GM12878 (cell line): ENCODE measurements at regions not wholly inside any gene's neighbourhood (a gene's known extent, or its start where the extent isn't known, plus 50 kb on each side); places are given as distances from the start of the nearest gene placed in this dataset.

Source experiments
- ATAC-seq: fragments of 200-7000 bp; cut with Tn5 transposase; 3 replicates; pipeline ENCODE4 v1.9.1; 2020; ENCODE audit warnings: mild to moderate bottlenecking, moderate library complexity
- BruUV-seq: library from RNA; stranded (reverse); fragments of 400-500 nt; replicated peaks from 2 replicates; lab custom pipeline; 2021; lab: Mats Ljungman, UMichigan
- CTCF ChIA-PET: fragments of 300-600 bp; sonication (Branson Sonifier 250); formaldehyde crosslinking; extraction: SDS; loops from one replicate; lab custom pipeline; 2021; ENCODE audit warnings: inconsistent platforms; lab: Yijun Ruan, JAX
- POLR2A ChIA-PET: fragments of 350-600 bp; formaldehyde crosslinking; extraction: SDS; loops from one replicate; lab custom pipeline; 2021; ENCODE audit warnings: inconsistent platforms; lab: Charles Lee
- RAD21 ChIA-PET: fragments of 300-600 bp; sonication (Branson Sonifier 250); formaldehyde crosslinking; loops from one replicate; lab custom pipeline; 2023; ENCODE audit warnings: antibody characterized with exemption; ENCODE audit not compliant: unreplicated experiment; lab: Charles Lee
- SMC1A ChIA-PET: fragments of 300-600 bp; sonication (Branson Sonifier 250); formaldehyde crosslinking; loops from one replicate; lab custom pipeline; 2023; ENCODE audit not compliant: unreplicated experiment, uncharacterized antibody; lab: Charles Lee
- DNase-seq: peaks from one replicate; pipeline ENCODE4 v3.0.0-alpha.2; 2011; ENCODE audit warnings: low read depth, low spot score
- FAIRE-seq: peaks from 3 replicates; lab custom pipeline; 2011; peaks lifted over from hg19 to GRCh38; lab: Jason Lieb, UNC
- H2AFZ ChIP-seq: 2 replicates; pipeline ENCODE4 v1.6.0; 2011; ENCODE audit warnings: low read depth, low read length, control low read depth; ENCODE audit not compliant: control insufficient read depth
- H3K27ac ChIP-seq: 2 replicates; pipeline ENCODE4 v1.5.1; 2011; ENCODE audit warnings: control low read depth; ENCODE audit not compliant: control insufficient read depth, insufficient read depth
- H3K27me3 ChIP-seq, 2 experiments: replicated peaks in 1 of 2; 2 replicates each; pipeline versions ENCODE4 v1.6.0 to v1.6.1; 2011; ENCODE audit warnings: low read length in 1 of 2; ENCODE audit not compliant: control insufficient read depth in 2 of 2, insufficient read depth in 2 of 2
- H3K36me3 ChIP-seq, 2 experiments: 2 replicates each; pipeline ENCODE4 v1.5.1; 2011; ENCODE audit warnings: low read length in 1 of 2; ENCODE audit not compliant: control insufficient read depth in 2 of 2, insufficient read depth in 2 of 2
- H3K4me1 ChIP-seq: 2 replicates; pipeline ENCODE4 v1.6.1; 2011; ENCODE audit warnings: mild to moderate bottlenecking, low read length, moderate library complexity, mixed read lengths; ENCODE audit not compliant: control insufficient read depth, insufficient read depth
- H3K4me2 ChIP-seq: 2 replicates; pipeline ENCODE4 v1.6.0; 2011; ENCODE audit warnings: control low read depth; ENCODE audit not compliant: control insufficient read depth, insufficient read depth
- H3K4me3 ChIP-seq: fragments of 200-600 bp; sonication (generic); 2 replicates; pipeline ENCODE4 v1.5.1; 2016
- H3K79me2 ChIP-seq: 2 replicates; pipeline ENCODE4 v1.6.0; 2011; ENCODE audit warnings: low read length; ENCODE audit not compliant: control insufficient read depth, insufficient read depth
- H3K9ac ChIP-seq: 2 replicates; pipeline ENCODE4 v1.8.0; 2011; ENCODE audit warnings: low read length, control low read depth, mixed read lengths; ENCODE audit not compliant: control insufficient read depth, insufficient read depth
- H3K9me3 ChIP-seq: replicated peaks from 3 replicates; pipeline ENCODE4 v1.5.1; 2011; ENCODE audit warnings: mild to moderate bottlenecking, low read length; ENCODE audit not compliant: control insufficient read depth, insufficient read depth
- H4K20me1 ChIP-seq: 2 replicates; pipeline ENCODE4 v1.6.0; 2011; ENCODE audit not compliant: control insufficient read depth, insufficient read depth
- EGR1 ChIP-seq, 2 experiments: IDR thresholded peaks; 1 replicate in 1 of 2; 2 replicates in 1 of 2; pipeline ENCODE4 v1.6.1; 2011 to 2012; ENCODE audit warnings: low read depth in 2 of 2, low read length in 2 of 2, borderline replicate concordance in 1 of 2, mild to moderate bottlenecking in 1 of 2, moderate library complexity in 1 of 2
- FOS ChIP-seq: IDR thresholded peaks from 3 replicates; pipeline ENCODE4 v1.6.1; 2011; ENCODE audit warnings: borderline replicate concordance; ENCODE audit not compliant: insufficient read length; ENCODE audit errors: extremely low read depth
- GABPA ChIP-seq: IDR thresholded peaks from 2 replicates; pipeline ENCODE4 v1.6.1; 2014; ENCODE audit warnings: antibody characterized with exemption, low read depth, mild to moderate bottlenecking, inconsistent platforms
- HDAC6 ChIP-seq: fragments of 200-600 bp; sonication (generic); IDR thresholded peaks from one replicate; pipeline ENCODE4 v1.8.0; 2017; ENCODE audit warnings: antibody characterized with exemption; ENCODE audit not compliant: unreplicated experiment
- HDGF ChIP-seq: fragments of 450-650 bp; IDR thresholded peaks from 2 replicates; pipeline ENCODE4 v1.6.1; 2016; ENCODE audit warnings: antibody characterized with exemption
- IRF4 ChIP-seq: IDR thresholded peaks from 2 replicates; pipeline ENCODE4 v1.6.1; 2011; ENCODE audit warnings: low read depth, low read length
- KDM1A ChIP-seq: fragments of 200-600 bp; sonication (generic); IDR thresholded peaks from 2 replicates; pipeline ENCODE4 v1.6.1; 2016; ENCODE audit warnings: borderline replicate concordance
- LARP7 ChIP-seq: fragments of 450-650 bp; IDR thresholded peaks from 2 replicates; pipeline ENCODE4 v1.6.1; 2017; ENCODE audit warnings: mild to moderate bottlenecking
- MXI1 ChIP-seq: fragments of 150-350 bp; IDR thresholded peaks from 2 replicates; pipeline ENCODE4 v1.6.1; 2011; ENCODE audit warnings: low read depth, mild to moderate bottlenecking, inconsistent platforms, low read length, improper control_type of control experiment
- NFYB ChIP-seq: IDR thresholded peaks from 2 replicates; pipeline ENCODE4 v1.6.1; 2011; ENCODE audit warnings: low read depth, mild to moderate bottlenecking, low read length, improper control_type of control experiment, moderate library complexity; ENCODE audit not compliant: insufficient read depth
- POLR2AphosphoS2 ChIP-seq: IDR thresholded peaks from 2 replicates; pipeline ENCODE4 v1.6.1; 2011; ENCODE audit warnings: low read depth, mild to moderate bottlenecking, low read length, improper control_type of control experiment, moderate library complexity
- POLR2AphosphoS5 ChIP-seq: IDR thresholded peaks from 2 replicates; pipeline ENCODE4 v1.6.1; 2011; ENCODE audit warnings: mild to moderate bottlenecking, low read length, inconsistent platforms
- RB1 ChIP-seq: fragments of 450-650 bp; formaldehyde crosslinking; IDR thresholded peaks from 2 replicates; pipeline ENCODE4 v1.6.1; 2017; ENCODE audit warnings: mild to moderate bottlenecking, borderline replicate concordance
- SMARCA5 ChIP-seq: fragments of 450-650 bp; IDR thresholded peaks from 2 replicates; pipeline ENCODE4 v1.6.1; 2017; ENCODE audit warnings: mild to moderate bottlenecking
- SMC3 ChIP-seq: IDR thresholded peaks from 2 replicates; pipeline ENCODE4 v1.6.1; 2011; ENCODE audit warnings: low read length, improper control_type of control experiment, borderline replicate concordance
- SP1 ChIP-seq: IDR thresholded peaks from one replicate; pipeline ENCODE4 v1.6.1; 2011; ENCODE audit warnings: low read depth, low read length
- SUZ12 ChIP-seq: fragments of 200-600 bp; sonication (generic); IDR thresholded peaks from one replicate; pipeline ENCODE4 v1.6.1; 2018; ENCODE audit warnings: antibody characterized with exemption, mild to moderate bottlenecking; ENCODE audit not compliant: unreplicated experiment
- TBL1XR1 ChIP-seq: IDR thresholded peaks from 2 replicates; pipeline ENCODE4 v1.6.1; 2012; ENCODE audit warnings: low read depth, low read length, improper control_type of control experiment
- ZSCAN29 ChIP-seq: fragments of 450-650 bp; IDR thresholded peaks from 2 replicates; pipeline ENCODE4 v1.6.1; 2017; ENCODE audit warnings: mild to moderate bottlenecking, moderate library complexity
- WGBS: methylation state at CpG from one replicate; pipeline ENCODE4 v1.1.6; 2016; ENCODE audit warnings: low lambda C conversion rate; ENCODE audit not compliant: insufficient replicate concordance, insufficient coverage; ENCODE audit errors: missing lambda C conversion rate; 5-methylcytosine and 5-hydroxymethylcytosine counted together
- in situ Hi-C: fragments of 300-500 bp; cut with MboI; formaldehyde crosslinking; loops from 9 replicates; pipeline ENCODE4 v1.14.3; 2018; ENCODE audit warnings: mixed read lengths
- intact Hi-C: fragments of 100-400 bp; cut with micrococcal nuclease; formaldehyde crosslinking; loops from one replicate; pipeline ENCODE4 v1.14.2; 2022; ENCODE audit not compliant: unreplicated experiment
- TF ChIP-seq, protein P1 (sequence below): IDR thresholded peaks from 2 replicates; pipeline ENCODE4 v1.6.1; 2012; ENCODE audit warnings: low read depth, low read length, improper control_type of control experiment
- TF ChIP-seq, protein P2 (sequence below): fragments of 450-650 bp; IDR thresholded peaks from 2 replicates; pipeline ENCODE4 v1.6.1; 2016; ENCODE audit warnings: mild to moderate bottlenecking, moderate library complexity, borderline replicate concordance

DNA sequence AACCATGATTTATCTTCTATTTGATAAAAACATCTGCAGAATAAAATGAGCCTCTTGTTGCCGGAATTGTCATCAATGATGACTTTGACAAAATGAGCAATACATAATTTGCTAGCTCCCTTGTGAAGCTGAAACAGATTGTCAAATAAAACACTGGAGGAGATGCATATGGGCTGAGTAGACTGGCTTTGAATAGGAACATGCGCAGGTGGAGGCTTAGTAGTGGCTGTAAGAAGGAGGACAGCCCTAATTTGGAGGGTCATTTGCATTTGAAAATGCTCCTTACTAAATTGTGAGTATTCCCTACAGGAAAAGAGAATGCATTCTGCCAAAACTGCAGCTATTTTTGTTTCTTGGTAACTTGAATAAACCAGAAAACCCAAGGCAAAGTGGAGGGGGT is 329.1 kb downstream of the PPARGC1A start (continued):
- TF ChIP-seq, protein P1, sequence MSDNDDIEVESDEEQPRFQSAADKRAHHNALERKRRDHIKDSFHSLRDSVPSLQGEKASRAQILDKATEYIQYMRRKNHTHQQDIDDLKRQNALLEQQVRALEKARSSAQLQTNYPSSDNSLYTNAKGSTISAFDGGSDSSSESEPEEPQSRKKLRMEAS: no peak
- TF ChIP-seq TBL1XR1: no peak

DNA sequence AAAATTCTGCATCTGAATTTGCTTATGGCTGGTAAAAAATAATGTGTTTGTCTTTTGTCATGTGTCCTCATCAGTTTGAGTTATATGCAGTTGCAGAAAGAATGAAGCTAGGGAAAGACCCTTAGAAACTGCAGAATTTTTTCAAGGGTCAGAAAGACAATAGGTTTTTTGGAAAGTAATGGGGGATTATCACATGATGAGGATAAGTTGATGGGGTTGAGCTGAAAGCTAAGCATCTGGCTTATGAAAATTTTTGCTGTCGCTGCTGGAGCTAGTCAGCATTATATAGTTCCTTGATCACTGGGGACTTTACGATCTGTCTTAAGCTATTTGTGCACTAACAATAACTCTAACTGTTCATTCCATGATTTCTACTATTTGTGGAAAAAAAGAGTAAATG is 331.7 kb downstream of the PPARGC1A start:
- H3K27ac ChIP-seq: no peak overlapping the region
- H2AFZ ChIP-seq: no peak overlapping the region
- no peaks in the 10 kb centered on the region for H3K4me1 ChIP-seq
- no peaks in the 10 kb centered on the region for H3K27me3 ChIP-seq
- no peaks in the 10 kb centered on the region for H4K20me1 ChIP-seq
- H3K4me3 ChIP-seq: no peak overlapping the region
- intact Hi-C loops: no loop called here
- ATAC-seq (no peak), FAIRE-seq (no peak), DNase-seq (no peak)
- no TSS peak for BruUV-seq
- ChIA-PET POLR2A (no interaction called here), RAD21 (no interaction called here), CTCF (no interaction called here), SMC1A (interaction anchor here (0.7 kb wide), 1 partner anchor 13 kb away, joined by 3 read pairs; no protein-coding TSS in a partner anchor)
- TF ChIP-seq SMC3: no peak
- TF ChIP-seq SP1: no peak
- TF ChIP-seq EGR1 (IDR thresholded peaks at IDR 0.05; ENCODE audit: borderline replicate concordance in 1 of 2, low read depth in 2 of 2, low read length in 2 of 2): no peak
- TF ChIP-seq, protein P2, sequence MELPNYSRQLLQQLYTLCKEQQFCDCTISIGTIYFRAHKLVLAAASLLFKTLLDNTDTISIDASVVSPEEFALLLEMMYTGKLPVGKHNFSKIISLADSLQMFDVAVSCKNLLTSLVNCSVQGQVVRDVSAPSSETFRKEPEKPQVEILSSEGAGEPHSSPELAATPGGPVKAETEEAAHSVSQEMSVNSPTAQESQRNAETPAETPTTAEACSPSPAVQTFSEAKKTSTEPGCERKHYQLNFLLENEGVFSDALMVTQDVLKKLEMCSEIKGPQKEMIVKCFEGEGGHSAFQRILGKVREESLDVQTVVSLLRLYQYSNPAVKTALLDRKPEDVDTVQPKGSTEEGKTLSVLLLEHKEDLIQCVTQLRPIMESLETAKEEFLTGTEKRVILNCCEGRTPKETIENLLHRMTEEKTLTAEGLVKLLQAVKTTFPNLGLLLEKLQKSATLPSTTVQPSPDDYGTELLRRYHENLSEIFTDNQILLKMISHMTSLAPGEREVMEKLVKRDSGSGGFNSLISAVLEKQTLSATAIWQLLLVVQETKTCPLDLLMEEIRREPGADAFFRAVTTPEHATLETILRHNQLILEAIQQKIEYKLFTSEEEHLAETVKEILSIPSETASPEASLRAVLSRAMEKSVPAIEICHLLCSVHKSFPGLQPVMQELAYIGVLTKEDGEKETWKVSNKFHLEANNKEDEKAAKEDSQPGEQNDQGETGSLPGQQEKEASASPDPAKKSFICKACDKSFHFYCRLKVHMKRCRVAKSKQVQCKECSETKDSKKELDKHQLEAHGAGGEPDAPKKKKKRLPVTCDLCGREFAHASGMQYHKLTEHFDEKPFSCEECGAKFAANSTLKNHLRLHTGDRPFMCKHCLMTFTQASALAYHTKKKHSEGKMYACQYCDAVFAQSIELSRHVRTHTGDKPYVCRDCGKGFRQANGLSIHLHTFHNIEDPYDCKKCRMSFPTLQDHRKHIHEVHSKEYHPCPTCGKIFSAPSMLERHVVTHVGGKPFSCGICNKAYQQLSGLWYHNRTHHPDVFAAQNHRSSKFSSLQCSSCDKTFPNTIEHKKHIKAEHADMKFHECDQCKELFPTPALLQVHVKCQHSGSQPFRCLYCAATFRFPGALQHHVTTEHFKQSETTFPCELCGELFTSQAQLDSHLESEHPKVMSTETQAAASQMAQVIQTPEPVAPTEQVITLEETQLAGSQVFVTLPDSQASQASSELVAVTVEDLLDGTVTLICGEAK: no peak
- no peak for TF ChIP-seq POLR2AphosphoS2
- no peak for TF ChIP-seq LARP7
- TF ChIP-seq KDM1A: no peak
- TF ChIP-seq RB1: no peak
- no peak for TF ChIP-seq IRF4
- no peak for TF ChIP-seq ZSCAN29
- no peak for TF ChIP-seq FOS
- TF ChIP-seq SUZ12: no peak
- no peak for TF ChIP-seq HDAC6
- TF ChIP-seq GABPA: no peak
- no peak for TF ChIP-seq POLR2AphosphoS5
- no peak for TF ChIP-seq HDGF
- no peak for TF ChIP-seq SMARCA5
- no peak for TF ChIP-seq NFYB
- no peak for TF ChIP-seq MXI1
- no peaks in the 10 kb centered on the region for H3K9me3 ChIP-seq
- H3K79me2 ChIP-seq: no peaks in the 10 kb centered on the region
- no peaks in the 10 kb centered on the region for H3K36me3 ChIP-seq
- 10% methylated on average over 2 of the region's 2 CpGs for WGBS
- H3K9ac ChIP-seq: no peak overlapping the region
- in situ Hi-C loops: no loop called here
- H3K4me2 ChIP-seq: no peak overlapping the region
